T-helper 17 cell (primary cell): ENCODE measurements at regions not wholly inside any gene's neighbourhood (a gene's known extent, or its start where the extent isn't known, plus 50 kb on each side); places are given as distances from the start of the nearest gene placed in this dataset.

Source experiments
- ATAC-seq: fragments of 150-1000 bp; cut with Tn5 transposase; 2 replicates; pipeline ENCODE4 v1.10.0; 2021; ENCODE audit warnings: mild to moderate bottlenecking, moderate library complexity
- DNase-seq, 3 donors: peaks; one replicate each; pipeline versions ENCODE4 v3.0.0 to v3.0.0-alpha.2; 2020 to 2021
- H3K9me3 ChIP-seq: one replicate; pipeline ENCODE4 v1.7.0; 2013; ENCODE audit warnings: low read length, mild to moderate bottlenecking; ENCODE audit not compliant: control insufficient read depth, poor library complexity, severe bottlenecking
- H3K27ac Mint-ChIP-seq: one replicate; pipeline ENCODE4 v1.8.0; 2022; ENCODE audit warnings: mild to moderate bottlenecking, moderate library complexity, mixed read lengths
- H3K27me3 Mint-ChIP-seq: one replicate; pipeline ENCODE4 v1.8.0; 2022; ENCODE audit warnings: mixed read lengths
- H3K36me3 Mint-ChIP-seq: one replicate; pipeline ENCODE4 v1.8.0; 2022; ENCODE audit warnings: low read depth, mixed read lengths
- H3K4me1 Mint-ChIP-seq: one replicate; pipeline ENCODE4 v1.8.0; 2022; ENCODE audit warnings: mild to moderate bottlenecking, mixed read lengths
- H3K4me3 Mint-ChIP-seq: one replicate; pipeline ENCODE4 v1.8.0; 2022; ENCODE audit warnings: mild to moderate bottlenecking, moderate library complexity, mixed read lengths

DNA sequence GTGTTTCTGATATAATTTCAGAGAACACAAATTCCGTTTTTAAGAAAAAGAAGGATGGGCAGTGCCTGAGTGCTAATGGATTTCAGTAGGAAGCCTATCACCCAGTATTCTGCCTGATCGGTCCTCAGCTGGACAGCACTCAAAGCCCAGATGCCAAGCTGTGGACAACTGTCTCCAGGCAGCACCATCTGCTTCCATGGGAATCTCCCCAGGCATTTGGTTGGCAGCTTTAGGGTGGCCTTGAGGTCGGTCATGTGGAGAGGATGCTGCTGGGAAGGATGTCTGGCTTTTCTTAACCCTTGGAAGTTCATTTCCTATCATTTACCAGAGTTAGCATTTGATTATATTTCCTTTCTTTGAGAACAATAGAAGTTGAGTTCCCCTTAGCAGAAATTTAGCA, 311.7 kb downstream of the TBC1D4 start:
- H3K4me3 Mint-ChIP-seq: no peak overlapping the region
- H3K27me3 Mint-ChIP-seq: peaks cover 26% of the 10 kb centered on the region
- no peaks in the 10 kb centered on the region for H3K9me3 ChIP-seq
- DNase-seq (no peak), ATAC-seq (no peak)
- H3K36me3 Mint-ChIP-seq: no peaks in the 10 kb centered on the region
- H3K27ac Mint-ChIP-seq: no peak overlapping the region
- peaks cover 2% of the 10 kb centered on the region for H3K4me1 Mint-ChIP-seq

DNA sequence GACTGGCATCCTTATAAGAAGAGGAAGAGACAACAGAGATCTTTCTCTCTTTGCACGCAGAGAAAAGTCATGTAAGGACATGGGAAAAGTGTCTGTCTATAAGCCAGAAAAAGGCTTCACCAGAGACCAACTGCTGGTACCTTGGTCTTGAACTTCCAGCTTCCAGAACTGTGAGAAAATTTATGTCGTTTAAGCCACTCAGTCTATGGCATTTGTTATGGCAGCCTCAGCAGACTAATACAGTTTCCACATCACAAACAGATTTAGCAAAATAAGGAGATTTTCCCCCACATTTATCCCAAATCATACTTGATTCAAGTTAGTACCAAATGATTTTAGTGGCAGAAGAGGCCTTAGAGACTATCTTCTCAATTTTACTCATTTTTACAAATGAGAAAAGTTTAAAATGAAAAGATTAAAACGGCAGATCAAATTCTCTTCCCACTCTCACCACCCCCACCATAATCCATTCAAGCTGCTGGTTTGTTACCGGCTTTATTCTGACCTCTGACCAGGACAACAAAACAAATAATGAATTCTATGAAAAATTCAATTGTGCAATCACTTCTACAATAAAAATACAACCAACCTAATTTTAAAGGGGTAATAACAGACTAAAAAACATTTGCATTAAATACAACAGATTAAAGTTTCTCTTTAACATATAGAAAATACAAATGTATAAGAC, 316.3 kb downstream of the TBC1D4 start:
- Mint-ChIP-seq H3K4me1 (peaks cover 2% of the 10 kb centered on the region), H3K27me3 (peaks cover 26% of the 10 kb centered on the region), H3K27ac (no peak overlapping the region), H3K4me3 (no peak overlapping the region), H3K36me3 (no peaks in the 10 kb centered on the region)
- no peak for ATAC-seq
- no peak for DNase-seq
- no peaks in the 10 kb centered on the region for H3K9me3 ChIP-seq

DNA sequence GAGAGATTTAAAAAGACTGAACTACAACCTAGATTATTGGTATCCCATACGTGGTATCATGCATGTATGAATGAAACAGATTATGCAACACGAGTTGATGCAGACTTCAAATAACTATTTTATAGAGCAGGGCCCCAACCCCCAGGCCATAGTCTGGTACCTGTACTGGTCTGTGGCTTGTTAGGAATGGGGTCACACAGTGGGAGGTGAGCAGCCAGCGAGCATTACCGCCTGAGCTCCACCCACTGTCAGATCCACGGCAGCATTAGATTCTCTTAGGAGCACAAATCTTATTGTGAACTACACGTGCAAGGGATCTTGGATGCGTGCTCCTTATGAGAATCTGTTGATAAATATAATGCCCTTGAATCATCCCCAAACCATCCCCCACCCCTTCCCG, 320.2 kb downstream of the TBC1D4 start:
- H3K4me1 Mint-ChIP-seq: no peaks in the 10 kb centered on the region
- no peak for ATAC-seq
- H3K27ac Mint-ChIP-seq: no peak overlapping the region
- no peak overlapping the region for H3K4me3 Mint-ChIP-seq
- no peak for DNase-seq
- peaks cover 29% of the 10 kb centered on the region for H3K27me3 Mint-ChIP-seq
- no peaks in the 10 kb centered on the region for H3K9me3 ChIP-seq
- H3K36me3 Mint-ChIP-seq: no peaks in the 10 kb centered on the region

DNA sequence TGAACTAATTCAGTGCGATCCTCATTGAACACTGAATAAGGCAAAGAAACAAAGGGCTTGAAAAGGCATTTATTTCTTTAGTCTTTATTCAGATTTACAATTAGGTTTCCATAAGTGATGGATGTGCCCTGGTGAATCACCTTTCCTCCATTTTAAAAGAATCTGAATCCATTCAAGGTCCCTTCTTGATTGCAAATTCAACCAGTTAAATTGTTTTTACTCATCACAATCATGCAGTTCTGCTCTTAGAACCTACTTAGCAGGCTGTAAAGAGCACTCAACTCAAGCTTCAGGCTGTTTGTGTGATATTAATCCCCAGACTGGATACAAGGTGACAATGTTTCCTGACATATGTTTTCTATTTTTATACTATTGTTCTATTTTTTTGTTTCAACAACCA, 321.0 kb downstream of the TBC1D4 start:
- ATAC-seq: no peak
- H3K27me3 Mint-ChIP-seq: peaks cover 28% of the 10 kb centered on the region
- DNase-seq: no peak
- H3K27ac Mint-ChIP-seq: no peak overlapping the region
- H3K4me1 Mint-ChIP-seq: no peaks in the 10 kb centered on the region
- H3K36me3 Mint-ChIP-seq: no peaks in the 10 kb centered on the region
- no peaks in the 10 kb centered on the region for H3K9me3 ChIP-seq
- no peak overlapping the region for H3K4me3 Mint-ChIP-seq

DNA sequence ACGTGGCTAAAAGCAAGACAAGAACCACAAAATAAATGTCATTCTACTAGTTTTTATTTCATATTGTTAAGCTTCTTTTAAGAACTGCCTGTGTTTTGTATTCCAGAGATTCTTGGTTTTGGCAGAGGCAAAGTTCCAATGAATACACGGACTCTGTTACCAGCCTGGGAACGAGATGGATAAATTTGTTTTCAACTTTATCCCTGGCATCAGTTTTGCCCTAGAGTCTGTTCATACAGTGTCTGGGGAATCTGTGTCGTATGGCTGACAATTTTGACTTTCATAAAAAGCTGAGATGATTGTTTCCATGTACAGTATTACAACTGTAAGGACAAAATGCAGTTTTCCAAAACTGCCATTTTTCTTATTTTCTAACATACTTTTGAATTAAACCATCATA, 327.6 kb downstream of the TBC1D4 start:
- Mint-ChIP-seq H3K27ac (no peak overlapping the region), H3K4me3 (no peak overlapping the region), H3K36me3 (no peaks in the 10 kb centered on the region), H3K4me1 (no peaks in the 10 kb centered on the region), H3K27me3 (peaks cover 18% of the 10 kb centered on the region)
- no peaks in the 10 kb centered on the region for H3K9me3 ChIP-seq
- ATAC-seq: no peak
- DNase-seq: no peak

DNA sequence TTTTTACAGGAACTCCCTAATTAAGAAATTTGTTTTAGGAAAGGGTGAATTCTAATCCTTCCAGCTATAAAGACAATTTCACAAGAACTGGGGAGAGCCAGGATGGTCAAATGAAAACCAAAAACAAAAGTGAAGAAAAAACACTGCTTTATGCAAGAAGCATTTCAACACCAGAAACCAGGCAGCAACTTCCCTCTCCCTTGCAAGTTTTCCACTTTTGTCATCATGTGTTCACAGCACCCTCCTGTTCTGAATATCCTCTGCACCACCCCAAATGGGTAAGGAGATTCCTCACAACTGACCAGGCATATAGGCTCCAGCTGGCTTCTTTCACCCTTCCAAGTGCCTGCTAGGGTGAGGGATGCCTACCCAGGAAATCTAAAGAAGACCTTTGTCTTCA, 328.1 kb downstream of the TBC1D4 start:
- Mint-ChIP-seq H3K27ac (no peak overlapping the region), H3K4me3 (no peak overlapping the region), H3K27me3 (peaks cover 13% of the 10 kb centered on the region), H3K36me3 (no peaks in the 10 kb centered on the region), H3K4me1 (no peaks in the 10 kb centered on the region)
- ATAC-seq (no peak), DNase-seq (no peak)
- H3K9me3 ChIP-seq: no peaks in the 10 kb centered on the region

DNA sequence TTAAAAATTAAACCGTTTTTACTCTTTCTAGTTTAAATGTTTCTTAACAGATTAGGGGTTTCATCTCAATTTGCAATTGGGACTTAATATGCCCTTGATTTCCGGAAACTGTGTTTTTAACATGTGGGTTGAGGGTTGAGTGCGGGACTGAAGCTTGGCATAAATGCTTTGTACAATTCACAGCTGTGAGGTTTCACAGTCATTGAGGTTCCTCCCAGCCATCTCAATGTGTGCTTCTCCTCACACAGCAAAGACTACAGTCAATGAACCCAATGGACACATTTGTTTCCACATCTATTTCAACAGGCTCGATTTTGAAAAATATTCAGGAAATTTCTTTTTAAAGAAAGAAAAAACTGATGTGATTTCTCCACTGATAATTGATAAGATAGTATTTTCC, 328.6 kb downstream of the TBC1D4 start:
- Mint-ChIP-seq H3K27me3 (peaks cover 12% of the 10 kb centered on the region), H3K4me3 (no peak overlapping the region), H3K36me3 (no peaks in the 10 kb centered on the region), H3K4me1 (no peaks in the 10 kb centered on the region), H3K27ac (no peak overlapping the region)
- H3K9me3 ChIP-seq: no peaks in the 10 kb centered on the region
- DNase-seq: no peak
- ATAC-seq: no peak

DNA sequence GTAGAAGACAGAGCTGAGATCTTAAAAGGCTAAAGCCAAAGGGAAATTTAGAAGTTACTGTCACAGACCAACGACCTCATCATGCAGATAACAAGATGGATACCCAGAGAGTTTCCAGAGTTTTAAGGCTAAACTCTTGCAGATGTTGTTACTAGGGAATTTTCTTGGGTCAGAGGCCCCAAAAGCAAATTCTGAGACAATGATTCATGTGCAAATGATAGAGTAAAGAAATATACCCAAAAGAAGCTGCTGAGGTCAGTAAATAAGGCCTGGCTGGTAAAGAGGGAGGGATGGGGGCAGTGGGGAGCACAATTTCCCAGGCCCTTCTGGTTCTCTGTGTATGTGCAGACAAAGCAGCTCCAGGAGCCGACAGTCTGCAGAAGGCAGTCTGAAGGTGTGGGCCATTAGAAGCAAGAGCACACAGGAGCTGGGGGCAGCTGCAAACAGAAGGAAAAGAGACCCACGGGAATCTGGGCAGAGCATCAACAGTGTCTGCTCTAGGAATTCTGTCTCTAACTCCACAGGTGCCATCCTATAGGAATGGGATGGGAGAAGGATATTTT, 330.8 kb downstream of the TBC1D4 start:
- Mint-ChIP-seq H3K36me3 (no peaks in the 10 kb centered on the region), H3K4me3 (no peak overlapping the region), H3K27ac (no peak overlapping the region), H3K27me3 (peaks cover 12% of the 10 kb centered on the region), H3K4me1 (no peaks in the 10 kb centered on the region)
- H3K9me3 ChIP-seq: no peaks in the 10 kb centered on the region
- ATAC-seq: no peak
- DNase-seq: no peak

DNA sequence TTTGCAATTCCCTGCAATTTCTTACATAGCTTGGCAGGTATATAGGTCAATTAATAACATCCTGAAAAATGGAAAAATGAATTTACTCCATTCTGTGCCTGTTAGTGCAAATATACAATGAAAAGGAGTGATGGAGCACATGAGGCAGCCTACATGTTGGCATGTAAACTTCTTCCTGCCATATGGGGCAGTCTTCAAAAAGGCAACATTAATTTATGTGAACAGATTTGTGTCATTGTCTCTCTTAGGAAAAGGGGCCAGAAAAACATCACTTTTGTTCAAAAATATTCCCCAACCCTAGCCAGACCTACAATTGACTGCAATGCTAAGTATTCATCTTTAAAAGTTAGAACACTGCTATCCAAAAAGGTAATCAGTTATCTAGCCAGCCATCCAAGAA, 332.2 kb downstream of the TBC1D4 start:
- no peak overlapping the region for H3K27ac Mint-ChIP-seq
- H3K27me3 Mint-ChIP-seq: peaks cover 6% of the 10 kb centered on the region
- DNase-seq (no peak), ATAC-seq (no peak)
- H3K9me3 ChIP-seq: no peaks in the 10 kb centered on the region
- H3K4me1 Mint-ChIP-seq: no peaks in the 10 kb centered on the region
- H3K36me3 Mint-ChIP-seq: no peaks in the 10 kb centered on the region
- no peak overlapping the region for H3K4me3 Mint-ChIP-seq

DNA sequence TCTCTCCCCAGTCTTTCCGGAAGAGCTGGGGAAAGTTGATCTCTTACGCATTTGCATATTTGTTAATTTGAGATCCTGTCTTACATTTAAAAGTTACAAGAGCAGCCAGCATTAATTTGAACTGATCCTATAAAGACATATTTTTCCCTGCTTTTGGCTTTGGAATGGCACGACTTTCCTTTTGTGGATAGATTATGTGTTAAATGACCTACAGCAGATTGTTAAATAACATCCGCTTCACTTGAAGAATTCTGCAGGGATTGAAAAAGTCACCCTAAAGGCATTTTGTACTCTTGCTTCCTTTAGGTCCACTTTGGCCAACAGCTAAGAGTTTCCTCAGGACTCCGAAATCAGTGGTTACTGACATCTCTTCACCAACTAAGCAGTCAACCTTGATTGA, 334.0 kb downstream of the TBC1D4 start:
- Mint-ChIP-seq H3K36me3 (no peaks in the 10 kb centered on the region), H3K27me3 (peaks cover 2% of the 10 kb centered on the region), H3K27ac (no peak overlapping the region), H3K4me1 (no peaks in the 10 kb centered on the region), H3K4me3 (no peak overlapping the region)
- H3K9me3 ChIP-seq: no peaks in the 10 kb centered on the region
- no peak for ATAC-seq
- no peak for DNase-seq

DNA sequence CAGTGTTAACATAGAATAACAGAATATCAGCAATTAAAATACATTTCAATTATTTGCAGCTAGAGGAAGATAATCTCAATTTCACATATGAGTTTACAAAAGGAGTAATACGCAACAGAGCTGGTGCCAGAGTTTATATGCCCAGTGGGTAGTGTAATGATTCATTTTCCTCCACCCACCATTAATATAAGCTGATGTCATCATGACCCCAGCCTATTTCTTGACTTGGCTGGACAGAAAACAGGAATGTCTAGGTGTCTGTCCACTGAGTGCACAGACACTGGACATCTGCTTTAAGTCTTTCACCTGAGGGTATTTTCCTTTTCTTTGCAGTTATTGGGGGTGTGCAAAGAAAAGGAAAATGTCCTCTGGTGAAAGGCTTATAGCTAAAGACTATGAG, 335.5 kb downstream of the TBC1D4 start:
- H3K36me3 Mint-ChIP-seq: no peaks in the 10 kb centered on the region
- H3K27ac Mint-ChIP-seq: no peak overlapping the region
- no peaks in the 10 kb centered on the region for H3K9me3 ChIP-seq
- H3K4me3 Mint-ChIP-seq: no peak overlapping the region
- peaks cover 13% of the 10 kb centered on the region for H3K27me3 Mint-ChIP-seq
- ATAC-seq (no peak), DNase-seq (no peak)
- H3K4me1 Mint-ChIP-seq: no peaks in the 10 kb centered on the region

DNA sequence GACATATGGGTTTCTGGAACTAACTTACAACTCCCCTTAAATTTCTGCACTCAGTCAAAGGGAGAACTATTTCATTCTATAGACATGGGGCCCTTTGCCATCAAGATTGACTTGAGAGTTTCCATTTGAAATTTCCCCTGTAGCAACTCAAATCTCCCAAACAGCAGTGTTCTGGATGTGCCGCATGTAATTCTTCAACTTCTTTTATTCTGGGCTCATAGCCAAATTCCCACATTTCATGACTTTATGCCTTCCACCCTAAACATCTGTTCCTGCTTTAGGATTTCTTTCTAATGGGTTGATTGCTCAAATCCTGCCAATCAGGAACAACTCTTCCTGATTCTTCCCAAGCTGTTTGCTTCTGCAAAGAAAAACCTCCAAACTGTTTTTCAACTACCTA, 336.0 kb downstream of the TBC1D4 start:
- H3K4me1 Mint-ChIP-seq: no peaks in the 10 kb centered on the region
- H3K4me3 Mint-ChIP-seq: no peak overlapping the region
- H3K36me3 Mint-ChIP-seq: no peaks in the 10 kb centered on the region
- peaks cover 18% of the 10 kb centered on the region for H3K27me3 Mint-ChIP-seq
- ATAC-seq (no peak), DNase-seq (no peak)
- H3K27ac Mint-ChIP-seq: no peak overlapping the region
- no peaks in the 10 kb centered on the region for H3K9me3 ChIP-seq

DNA sequence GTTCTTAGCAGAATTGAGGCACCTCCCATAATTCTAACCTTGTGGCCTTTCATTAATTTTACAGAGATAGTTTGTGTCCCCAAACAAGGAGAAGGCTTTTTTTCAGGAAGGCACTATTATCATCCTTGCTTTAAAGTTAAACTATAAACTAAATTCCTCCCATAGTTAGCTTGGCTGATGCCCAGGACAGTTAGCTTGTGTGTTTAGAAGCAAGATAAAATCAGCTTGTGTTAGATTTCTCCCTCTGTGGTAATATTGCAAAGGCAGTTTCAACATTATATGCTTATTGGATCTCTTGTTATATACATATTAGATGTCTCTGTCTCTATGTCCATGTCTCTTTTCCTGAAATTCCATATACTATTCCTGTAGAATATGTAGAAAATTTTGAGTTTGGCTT, 342.7 kb downstream of the TBC1D4 start:
- Mint-ChIP-seq H3K27me3 (peaks cover 23% of the 10 kb centered on the region), H3K4me1 (no peaks in the 10 kb centered on the region), H3K27ac (no peak overlapping the region), H3K4me3 (no peak overlapping the region), H3K36me3 (no peaks in the 10 kb centered on the region)
- no peak for ATAC-seq
- no peak for DNase-seq
- no peaks in the 10 kb centered on the region for H3K9me3 ChIP-seq

DNA sequence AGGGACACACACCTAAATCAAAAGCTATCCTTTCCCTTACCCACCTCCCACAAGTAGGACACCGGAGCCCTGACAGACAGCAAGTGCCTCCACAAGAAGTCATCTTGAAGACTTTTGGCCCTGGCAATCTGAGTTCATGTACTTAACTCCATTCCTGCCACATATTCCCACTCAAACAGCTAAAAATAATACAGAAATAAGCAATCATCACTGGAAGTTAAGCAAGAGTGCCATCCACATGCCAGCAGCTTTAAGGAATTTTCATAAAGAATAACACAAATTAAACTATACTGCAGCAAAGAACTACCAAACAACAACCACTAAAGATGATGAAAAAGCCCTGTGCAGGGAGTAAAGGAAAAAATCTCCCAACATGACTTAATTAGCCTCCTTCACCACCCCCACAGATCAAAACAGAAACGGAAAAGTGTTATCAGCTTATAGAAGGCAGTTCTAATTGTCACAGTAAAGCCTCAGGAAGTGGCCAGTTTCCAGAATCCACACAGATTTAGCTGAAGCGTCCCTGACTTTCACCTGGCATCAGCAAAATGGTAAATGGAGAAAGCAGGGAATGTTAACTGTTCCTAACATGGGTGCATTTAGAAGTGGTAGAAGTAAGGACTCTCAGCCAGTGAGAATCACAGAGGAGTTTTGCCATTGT, 343.9 kb downstream of the TBC1D4 start:
- ATAC-seq (no peak), DNase-seq (no peak)
- Mint-ChIP-seq H3K4me1 (no peaks in the 10 kb centered on the region), H3K27ac (no peak overlapping the region), H3K4me3 (no peak overlapping the region), H3K36me3 (no peaks in the 10 kb centered on the region), H3K27me3 (peaks cover 22% of the 10 kb centered on the region)
- no peaks in the 10 kb centered on the region for H3K9me3 ChIP-seq
